HG02610 (cell line): ENCODE measurements at regions not wholly inside any gene's neighbourhood (a gene's known extent, or its start where the extent isn't known, plus 50 kb on each side); places are given as distances from the start of the nearest gene placed in this dataset.
"Not testable (repeated sequence)": the region's sequence is repeated elsewhere in the genome, so short reads cannot be mapped to it uniquely, and the experiment has no call there.

Source experiments
- ATAC-seq: cut with Tn5 transposase; IDR thresholded peaks from one replicate; pipeline ENCODE4 v1.9.1; 2021; ENCODE audit warnings: mild to moderate bottlenecking, moderate library complexity; ENCODE audit not compliant: unreplicated experiment

- no peak for ATAC-seq
Measured at GRCh38 chr3:194906970-194907629, 221.4 kb downstream of the FAM43A start.

- no peak for ATAC-seq
Measured at GRCh38 chr3:194907811-194908210, 222.1 kb downstream of the FAM43A start.

- no peak for ATAC-seq
Measured at GRCh38 chr3:194908496-194908895, 222.8 kb downstream of the FAM43A start.

GRCh38 chr3:194908972-194909371, 223.3 kb downstream of the FAM43A start:
- no peak for ATAC-seq

- no peak for ATAC-seq
Measured at GRCh38 chr3:194910414-194910984, 224.8 kb downstream of the FAM43A start.

- no peak for ATAC-seq
Measured at GRCh38 chr3:194913316-194913715, 227.6 kb downstream of the FAM43A start.

- ATAC-seq: not testable (repeated sequence)
Measured at GRCh38 chr3:194924889-194925288, 239.2 kb downstream of the FAM43A start.

- no peak for ATAC-seq
Measured at GRCh38 chr3:194925614-194926013, 239.9 kb downstream of the FAM43A start.

- ATAC-seq: no peak
Measured at GRCh38 chr3:194928227-194928626, 242.5 kb downstream of the FAM43A start.

- no peak for ATAC-seq
Measured at GRCh38 chr3:194928831-194929577, 243.3 kb downstream of the FAM43A start.

GRCh38 chr3:194929578-194929960, 243.9 kb downstream of the FAM43A start:
- ATAC-seq: no peak

- ATAC-seq: no peak
Measured at GRCh38 chr3:194930377-194931204, 244.9 kb downstream of the FAM43A start.

- no peak for ATAC-seq
Measured at GRCh38 chr3:194931347-194931746, 245.7 kb downstream of the FAM43A start.

GRCh38 chr3:194931865-194932264, 246.2 kb downstream of the FAM43A start:
- ATAC-seq: no peak

GRCh38 chr3:194933465-194933864, 247.8 kb downstream of the FAM43A start:
- no peak for ATAC-seq

- ATAC-seq: no peak
Measured at GRCh38 chr3:194935061-194935460, 249.4 kb downstream of the FAM43A start.

- no peak for ATAC-seq
Measured at GRCh38 chr3:194935632-194936470, 250.2 kb downstream of the FAM43A start.

GRCh38 chr3:194936659-194937058, 251.0 kb downstream of the FAM43A start:
- no peak for ATAC-seq

- no peak for ATAC-seq
Measured at GRCh38 chr3:194937144-194937543, 251.5 kb downstream of the FAM43A start.

GRCh38 chr3:194937882-194938321, 252.2 kb downstream of the FAM43A start:
- no peak for ATAC-seq
